AG10803 (cell line): ENCODE measurements at regions not wholly inside any gene's neighbourhood (a gene's known extent, or its start where the extent isn't known, plus 50 kb on each side); places are given as distances from the start of the nearest gene placed in this dataset.

ENCODE experiments used
- DNase-seq: peaks from one replicate; pipeline ENCODE4 v3.0.0; 2010; ENCODE audit warnings: low read depth
- H3K4me3 ChIP-seq: 2 replicates; pipeline ENCODE4 v1.5.1; 2011; ENCODE audit warnings: mild to moderate bottlenecking, low read length, control low read depth
- TF ChIP-seq, protein P1 (sequence below): conservative IDR thresholded peaks from 2 replicates; pipeline ENCODE4 v1.5.1; 2011; ENCODE audit warnings: mild to moderate bottlenecking, low read length, control low read depth, inconsistent platforms

DNA sequence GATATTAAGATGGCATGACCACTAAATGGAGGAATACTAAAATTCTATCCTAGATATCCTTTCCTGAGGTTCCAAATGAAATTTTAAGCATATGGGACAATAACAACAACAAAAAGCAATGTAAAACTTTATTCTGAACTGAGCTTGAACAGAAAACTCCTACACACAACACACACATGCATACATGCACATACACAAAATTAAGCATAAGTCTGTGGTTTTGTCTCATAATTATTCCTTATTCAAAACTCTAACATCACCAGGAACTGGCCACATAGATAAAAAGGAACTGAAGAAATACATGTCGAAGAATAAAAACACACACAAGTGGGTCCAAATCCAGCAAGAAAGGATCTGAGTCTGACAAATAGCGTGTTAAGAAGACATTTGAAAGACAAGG is 168.0 kb downstream of the COX18 start:
- no peak overlapping the region for H3K4me3 ChIP-seq
- TF ChIP-seq, protein P1, sequence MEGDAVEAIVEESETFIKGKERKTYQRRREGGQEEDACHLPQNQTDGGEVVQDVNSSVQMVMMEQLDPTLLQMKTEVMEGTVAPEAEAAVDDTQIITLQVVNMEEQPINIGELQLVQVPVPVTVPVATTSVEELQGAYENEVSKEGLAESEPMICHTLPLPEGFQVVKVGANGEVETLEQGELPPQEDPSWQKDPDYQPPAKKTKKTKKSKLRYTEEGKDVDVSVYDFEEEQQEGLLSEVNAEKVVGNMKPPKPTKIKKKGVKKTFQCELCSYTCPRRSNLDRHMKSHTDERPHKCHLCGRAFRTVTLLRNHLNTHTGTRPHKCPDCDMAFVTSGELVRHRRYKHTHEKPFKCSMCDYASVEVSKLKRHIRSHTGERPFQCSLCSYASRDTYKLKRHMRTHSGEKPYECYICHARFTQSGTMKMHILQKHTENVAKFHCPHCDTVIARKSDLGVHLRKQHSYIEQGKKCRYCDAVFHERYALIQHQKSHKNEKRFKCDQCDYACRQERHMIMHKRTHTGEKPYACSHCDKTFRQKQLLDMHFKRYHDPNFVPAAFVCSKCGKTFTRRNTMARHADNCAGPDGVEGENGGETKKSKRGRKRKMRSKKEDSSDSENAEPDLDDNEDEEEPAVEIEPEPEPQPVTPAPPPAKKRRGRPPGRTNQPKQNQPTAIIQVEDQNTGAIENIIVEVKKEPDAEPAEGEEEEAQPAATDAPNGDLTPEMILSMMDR = no peak
- no peak for DNase-seq

DNA sequence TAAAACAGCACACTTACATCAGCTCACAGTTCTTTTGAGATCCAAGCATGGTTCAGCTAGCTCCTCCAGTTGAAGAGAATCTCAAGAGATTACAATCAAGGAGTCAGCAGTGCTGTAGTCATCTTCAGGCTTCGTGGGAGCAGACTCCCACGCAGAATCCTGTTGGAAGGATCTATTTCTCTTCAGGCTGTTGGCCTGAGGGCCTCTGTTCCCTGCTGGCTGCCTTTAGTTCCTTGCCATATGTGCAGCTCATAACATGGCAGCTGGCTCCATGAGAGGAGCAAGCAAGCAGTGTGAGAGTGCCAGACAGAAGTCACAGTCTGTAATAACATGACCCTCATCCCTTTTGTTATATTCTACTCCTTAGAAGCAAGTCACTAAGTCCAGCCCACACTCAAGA is 168.6 kb downstream of the COX18 start:
- H3K4me3 ChIP-seq = no peak overlapping the region
- TF ChIP-seq, protein P1 = no peak
- DNase-seq = peak; percentile 31

GRCh38 chr4:72899621-72900020 is 169.9 kb downstream of the COX18 start:
- TF ChIP-seq, protein P1 = no peak
- no peak for DNase-seq
- H3K4me3 ChIP-seq = no peak overlapping the region

GRCh38 chr4:72899214-72899613 is 170.3 kb downstream of the COX18 start:
- H3K4me3 ChIP-seq = no peak overlapping the region
- TF ChIP-seq, protein P1 = no peak
- peak; percentile 22 for DNase-seq

DNA sequence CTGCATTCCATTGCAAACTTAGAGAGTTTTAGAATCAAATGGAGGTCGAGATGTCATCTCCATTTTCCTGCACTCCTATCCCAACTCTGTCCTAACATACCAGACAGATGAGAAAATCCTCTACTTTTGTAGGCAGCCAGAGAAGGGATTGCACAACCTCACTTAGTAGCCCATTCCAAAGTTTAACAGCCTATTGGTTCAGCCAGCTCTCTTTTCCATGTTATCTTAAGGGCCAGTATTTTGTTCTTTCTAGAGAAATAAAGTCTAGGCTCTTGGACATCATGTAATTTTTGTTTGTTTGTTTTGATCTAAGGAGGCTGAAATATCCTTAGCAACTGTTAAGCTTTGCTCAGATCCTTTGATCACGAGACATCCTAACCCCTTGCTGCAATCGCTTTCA is 173.0 kb downstream of the COX18 start:
- peak; percentile 91 for DNase-seq
- TF ChIP-seq, protein P1 = no peak
- no peak overlapping the region for H3K4me3 ChIP-seq

DNA sequence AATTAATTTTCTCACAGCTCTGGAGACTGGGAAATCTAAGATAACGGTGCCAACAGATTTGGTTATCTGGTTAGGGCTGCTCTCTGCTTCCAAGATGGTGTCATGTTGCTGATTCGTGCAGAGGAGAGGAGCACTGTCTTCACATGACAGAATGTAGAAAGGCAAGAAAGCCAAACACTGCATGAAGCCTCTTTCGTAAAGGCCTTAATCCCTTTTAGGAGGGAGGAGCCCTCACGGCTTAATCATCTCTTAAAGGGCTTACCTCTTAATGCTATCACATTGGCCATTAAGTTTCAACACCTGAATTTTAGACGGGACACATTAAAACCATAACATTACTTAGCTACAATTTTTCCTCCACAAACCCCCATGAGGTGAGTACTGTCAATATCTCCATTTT is 174.1 kb downstream of the COX18 start:
- DNase-seq = no peak
- H3K4me3 ChIP-seq = no peak overlapping the region
- TF ChIP-seq, protein P1 = no peak

DNA sequence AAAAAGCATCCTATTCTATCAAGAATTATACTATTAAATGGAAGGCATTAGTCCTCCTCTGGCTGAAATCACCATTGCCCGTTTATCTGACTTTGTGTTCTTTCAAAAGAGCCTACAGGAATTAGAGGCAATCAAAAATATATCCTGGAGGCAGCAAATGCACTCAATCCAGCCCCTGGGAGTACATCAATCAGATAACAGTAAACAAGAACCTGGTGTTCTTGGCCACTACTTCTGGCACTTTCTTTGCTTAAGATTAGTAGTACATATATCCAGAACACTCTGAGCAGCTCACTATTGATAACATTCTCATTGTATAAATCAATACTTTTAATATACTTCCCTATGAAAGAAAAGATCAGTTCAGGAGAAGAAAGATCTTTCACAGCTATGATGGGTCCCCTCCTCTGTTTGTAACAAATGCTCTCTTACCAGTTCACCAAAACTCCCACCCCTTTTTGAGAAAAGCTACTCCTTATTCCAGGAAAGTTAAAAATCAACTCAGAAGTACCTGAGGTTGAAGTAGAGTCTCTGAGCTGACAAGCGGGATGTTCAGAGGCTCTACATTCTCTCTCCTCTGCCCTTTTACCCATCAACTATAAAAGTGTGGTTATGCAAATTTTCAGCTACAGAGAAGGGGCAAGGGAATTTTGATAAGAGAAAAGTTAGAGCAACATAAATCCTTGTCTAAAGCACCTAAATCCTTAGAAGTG is 176.0 kb downstream of the COX18 start:
- no peak for DNase-seq
- TF ChIP-seq, protein P1 = no peak
- no peak overlapping the region for H3K4me3 ChIP-seq
